Hematopoietic multipotent progenitor cell treated with erythropoietin and hydrocortisone succinate and interleukin-3 and kit ligand, for 6 days (in vitro differentiated cells): ENCODE measurements at regions not wholly inside any gene's neighbourhood (a gene's known extent, or its start where the extent isn't known, plus 50 kb on each side); places are given as distances from the start of the nearest gene placed in this dataset.
A peak's percentile ranks its signal among the peaks of the same experiment; 100 is the strongest.
"Not testable (repeated sequence)": the region's sequence is repeated elsewhere in the genome, so short reads cannot be mapped to it uniquely, and the experiment has no call there.

Experiments used
- DNase-seq: peaks from one replicate; pipeline ENCODE4 v3.0.0-alpha.2; 2015

DNA sequence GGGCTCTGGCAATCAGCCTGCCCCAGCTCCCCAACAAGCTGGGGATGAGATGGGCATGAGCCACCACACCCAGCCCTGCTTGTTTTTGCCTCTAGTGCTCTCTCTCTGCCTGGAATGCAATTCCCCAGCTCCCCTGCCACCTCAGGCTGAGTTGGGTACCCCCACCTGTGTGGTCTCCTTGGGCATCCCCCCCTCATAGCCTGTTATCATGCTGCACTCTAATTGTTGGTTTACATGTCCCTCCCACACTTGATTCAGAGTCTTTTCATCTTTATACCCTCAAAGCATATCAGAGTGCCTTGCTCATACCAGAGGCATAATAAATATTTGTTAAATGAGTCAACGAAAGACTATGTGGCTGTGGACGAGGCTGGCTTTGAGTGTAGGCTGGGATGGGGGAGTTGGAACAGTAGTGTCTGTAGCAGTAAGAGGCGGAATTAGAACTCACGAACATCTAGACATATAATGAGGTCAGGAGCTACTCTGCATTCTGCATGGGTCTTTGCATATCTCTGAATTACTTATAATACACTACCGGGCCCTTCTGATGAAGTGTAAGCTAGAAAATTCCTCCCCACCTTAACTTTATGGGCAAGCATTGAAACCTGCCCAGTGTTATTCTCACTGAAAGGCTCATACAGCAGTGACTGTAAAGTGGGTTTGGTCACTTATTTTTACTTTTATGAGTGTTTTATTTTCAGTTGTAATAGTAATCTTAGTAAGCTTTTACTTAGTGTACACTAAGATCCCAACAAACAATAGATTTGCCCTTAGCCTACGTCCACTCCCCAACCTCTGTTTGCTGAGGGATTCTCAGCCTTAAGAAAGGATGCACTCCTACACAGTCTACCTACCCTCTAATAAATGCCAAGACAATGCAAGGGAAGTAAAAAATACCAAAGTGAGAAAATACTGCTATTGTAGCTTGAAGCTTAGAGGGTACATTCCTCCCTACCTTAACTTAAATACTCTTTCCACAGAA lies 58.7 kb downstream of the EDN1 start:
- DNase-seq, result no peak

DNA sequence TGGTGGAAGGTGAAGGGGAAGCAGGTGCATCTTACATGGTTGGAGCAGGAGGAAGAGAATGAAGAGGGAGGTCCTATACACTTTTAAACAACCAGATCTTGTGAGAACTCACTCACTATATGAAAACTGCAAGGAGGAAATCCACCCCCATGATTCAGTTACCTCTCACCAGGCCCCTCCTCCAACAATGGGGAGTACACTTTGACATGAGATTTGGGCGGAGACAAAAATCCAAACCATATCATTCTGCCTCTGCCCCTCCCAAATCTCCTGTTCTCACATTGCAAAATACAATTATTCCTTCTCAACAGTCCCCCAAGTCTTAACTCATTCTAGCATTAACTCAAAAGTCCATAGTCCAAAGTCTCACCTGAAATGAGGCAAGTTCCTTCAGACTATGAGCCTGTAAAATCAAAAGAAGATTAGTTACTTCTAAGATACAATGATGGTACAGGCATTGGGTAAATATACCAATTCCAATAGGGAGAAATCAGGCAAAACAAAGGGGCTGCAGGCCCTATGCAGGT lies 60.5 kb downstream of the EDN1 start:
- DNase-seq, result no peak

DNA sequence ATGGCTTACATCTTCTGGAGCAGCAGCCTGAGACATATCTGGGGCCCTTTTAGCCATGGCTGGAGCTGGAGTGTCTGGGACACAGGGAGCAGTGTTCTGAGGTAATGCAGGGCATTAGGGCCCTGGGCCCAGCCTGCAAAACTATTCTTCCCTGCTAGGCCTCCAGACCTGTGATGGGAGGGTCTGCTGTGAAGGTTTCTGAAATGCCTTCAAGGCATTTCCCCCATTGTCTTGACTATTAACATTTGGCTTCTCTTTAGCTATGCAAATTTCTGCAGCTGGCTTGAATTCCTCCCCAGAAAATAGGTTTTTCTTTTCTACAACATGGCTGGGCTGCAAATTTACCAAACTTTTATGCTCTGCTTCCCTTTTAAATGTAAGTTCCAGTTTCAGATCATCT lies 61.5 kb downstream of the EDN1 start:
- DNase-seq, result no peak

DNA sequence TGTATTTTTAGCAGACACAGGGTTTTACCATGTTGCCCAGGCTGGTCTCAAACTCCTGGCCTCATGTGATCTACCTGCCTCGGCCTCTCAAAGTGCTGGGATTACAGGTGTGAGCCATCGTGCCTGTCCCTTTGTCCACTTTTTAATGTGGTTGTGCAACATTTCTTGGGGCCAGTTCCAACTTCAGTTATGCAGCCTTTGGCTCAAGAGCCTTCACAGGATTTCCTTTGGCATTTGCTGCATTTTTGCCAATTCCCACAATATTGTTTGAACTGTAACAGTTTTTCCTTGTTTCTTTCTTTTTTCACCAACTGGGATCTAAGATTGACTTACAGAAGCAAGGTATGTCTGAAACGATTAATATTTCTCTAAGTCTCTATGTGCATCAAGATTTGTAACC lies 63.6 kb downstream of the EDN1 start:
- no peak for DNase-seq

DNA sequence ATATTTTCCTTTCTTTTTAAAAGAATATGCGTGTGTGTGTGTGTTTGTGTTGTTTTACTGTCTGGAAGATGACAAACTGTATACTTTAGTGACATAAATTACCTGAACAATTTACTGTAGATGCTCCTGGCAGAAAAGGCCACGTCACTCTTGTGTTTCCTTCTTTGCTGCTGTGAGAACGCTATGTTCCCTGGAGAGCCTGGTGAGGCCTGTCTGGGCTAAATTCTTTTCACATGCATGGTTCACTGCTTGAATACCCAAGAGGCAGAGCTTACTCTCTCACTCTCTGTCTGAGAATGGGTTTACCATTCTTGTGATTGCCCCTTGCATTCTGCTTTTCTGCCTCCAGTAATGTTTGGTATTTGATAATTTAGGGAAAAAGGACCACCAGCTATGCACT lies 64.3 kb downstream of the EDN1 start:
- no peak for DNase-seq

DNA sequence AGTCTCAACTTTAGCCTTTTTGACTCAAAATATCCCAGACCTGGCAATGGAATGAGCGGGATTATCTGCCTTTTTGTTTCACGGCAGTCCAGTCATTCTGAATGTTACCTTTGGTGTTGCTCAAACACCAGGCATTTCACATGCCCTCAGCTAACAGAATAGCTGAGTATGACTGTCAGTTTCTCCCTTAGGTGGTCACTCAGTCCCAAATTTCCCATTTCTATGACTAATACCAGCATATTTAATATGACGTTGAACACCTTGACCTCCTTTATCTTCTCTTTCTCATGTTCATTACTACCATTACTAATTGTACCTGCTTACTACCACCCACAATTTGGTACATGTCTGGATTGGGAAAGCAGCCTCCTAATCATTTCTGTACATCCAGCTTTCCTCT lies 65.2 kb downstream of the EDN1 start:
- DNase-seq, result no peak

DNA sequence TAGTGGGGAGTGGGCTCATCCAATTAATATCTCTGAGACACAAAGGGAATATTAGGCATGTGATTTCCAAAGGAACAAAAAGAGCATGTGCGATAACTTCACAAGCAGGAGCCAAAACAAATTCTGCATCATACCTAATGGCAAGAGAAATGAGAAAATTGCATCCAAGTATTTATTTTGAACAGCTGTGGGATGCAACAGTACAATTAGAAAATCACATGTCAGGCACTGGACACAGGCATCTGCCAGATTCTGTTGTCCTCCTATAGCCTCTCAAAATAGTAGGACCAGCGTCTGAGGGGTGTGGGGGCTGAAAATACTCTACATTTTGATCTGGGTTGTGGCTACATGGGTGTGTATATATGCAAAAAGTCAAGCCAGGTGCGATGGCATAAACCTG lies 66.3 kb downstream of the EDN1 start:
- no peak for DNase-seq

DNA sequence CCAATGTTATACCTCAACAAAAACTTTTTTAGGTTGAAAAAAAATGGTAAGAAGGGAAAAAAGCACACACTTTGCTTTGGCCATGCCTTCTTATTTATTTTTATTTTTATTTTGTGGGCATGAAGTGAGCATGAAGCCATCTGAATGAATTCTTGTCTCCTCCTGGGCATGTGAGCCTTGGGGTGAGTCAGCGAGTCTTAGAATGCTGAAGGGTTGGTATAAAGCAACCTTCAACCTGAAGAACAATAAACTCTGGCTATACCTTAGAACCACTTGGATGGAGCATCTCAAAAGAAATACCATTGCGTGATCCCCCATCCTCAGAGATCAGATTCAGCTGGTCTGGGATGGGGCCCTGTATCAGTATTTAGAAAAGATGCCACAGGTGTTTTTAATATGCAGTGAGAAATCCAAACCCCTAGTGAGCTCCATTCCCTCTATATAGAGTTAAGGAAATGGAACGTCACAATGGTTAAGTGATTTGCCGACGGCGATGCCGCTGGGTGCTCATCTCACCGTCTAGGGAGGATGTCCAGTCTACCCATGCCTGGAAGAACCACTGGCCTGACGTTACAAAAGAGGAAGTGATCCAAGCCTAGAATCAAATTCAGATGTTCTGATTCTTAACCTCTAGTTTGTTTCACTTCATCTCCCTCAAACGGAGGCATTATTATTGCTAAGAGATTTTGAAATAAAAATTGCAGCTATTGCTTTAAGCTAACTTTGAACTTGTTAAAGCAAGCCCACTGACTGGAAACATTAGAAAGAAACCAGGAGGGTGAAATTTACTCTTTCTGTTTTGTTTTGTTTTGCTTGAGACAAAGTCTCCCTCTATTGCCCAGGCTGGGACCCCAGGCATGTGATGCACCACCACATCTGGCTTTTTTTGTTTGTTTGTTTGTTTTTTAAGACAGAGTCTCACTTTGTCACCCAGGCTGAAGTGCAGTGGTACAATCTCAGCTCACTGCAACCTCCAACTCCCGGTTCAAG lies 67.1 kb downstream of the EDN1 start:
- DNase-seq, result no peak

DNA sequence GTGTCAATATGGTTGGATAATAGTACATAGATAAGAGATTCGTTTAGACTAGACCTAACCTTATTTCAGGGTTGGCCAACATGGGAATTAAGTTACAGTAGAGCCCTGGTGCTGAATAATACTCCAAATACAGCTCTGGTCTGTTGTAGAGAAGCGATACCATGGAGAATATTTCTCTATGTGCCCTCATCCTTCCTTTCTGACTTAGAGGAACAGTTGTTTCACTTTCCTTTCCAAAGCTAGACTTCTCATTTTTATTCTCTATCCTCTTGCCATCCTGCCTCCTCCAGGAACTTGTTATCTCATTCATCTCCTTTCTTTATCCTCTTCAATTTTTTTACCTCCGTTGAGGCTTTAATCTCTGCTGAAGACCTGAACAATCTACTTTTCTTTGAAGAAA lies 68.9 kb downstream of the EDN1 start:
- DNase-seq, result no peak

DNA sequence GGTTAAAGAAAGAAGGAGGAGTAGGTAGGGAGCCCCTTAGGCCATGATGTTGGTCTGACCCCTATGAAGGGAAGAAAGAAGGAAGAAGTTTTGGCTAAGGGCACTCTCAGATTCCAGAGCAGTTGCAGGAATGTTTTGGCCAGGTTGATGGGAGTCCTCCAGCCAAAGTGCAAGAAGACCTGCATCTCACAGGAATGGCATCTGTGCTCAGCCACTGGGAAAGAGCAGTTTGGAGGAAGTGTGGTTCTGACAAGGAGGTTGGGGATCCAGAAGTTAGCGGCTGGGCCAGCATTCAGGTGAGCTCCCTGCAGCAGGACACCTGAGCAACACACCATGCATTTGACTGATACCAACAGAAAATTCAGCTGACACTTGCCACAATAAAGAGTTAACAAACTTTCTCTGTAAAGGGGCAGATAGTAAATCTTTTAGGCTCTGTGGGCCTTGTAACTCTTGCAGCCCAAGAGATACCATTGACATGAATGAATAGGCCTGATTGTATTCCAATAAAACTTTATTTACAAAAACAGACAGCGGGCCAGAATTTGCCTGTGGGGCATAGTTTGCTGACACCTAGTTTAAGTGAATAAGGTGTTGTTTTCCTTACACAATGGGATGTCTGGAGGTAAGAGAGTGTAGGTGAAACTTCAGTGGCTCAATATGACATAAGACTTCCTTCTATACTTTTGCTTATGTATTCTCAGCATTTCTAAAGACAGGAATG lies 71.0 kb downstream of the EDN1 start:
- DNase-seq, result no peak

DNA sequence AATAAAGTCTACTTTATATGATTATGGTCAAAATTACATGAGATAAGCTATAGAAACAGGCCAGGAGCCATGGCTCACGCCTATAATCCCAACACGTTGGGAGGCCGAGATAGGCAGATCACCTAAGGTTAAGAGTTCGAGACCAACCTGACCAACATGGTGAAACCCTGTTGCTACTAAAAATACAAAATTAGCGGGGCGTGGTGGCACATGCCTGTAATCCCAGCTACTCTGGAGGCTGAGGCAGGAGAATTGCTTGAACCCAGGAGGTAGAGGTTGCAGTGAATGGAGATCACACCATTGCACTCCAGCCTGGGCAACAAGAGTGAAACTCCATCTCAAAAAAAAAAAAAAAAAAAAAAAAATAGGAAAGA lies 73.1 kb downstream of the EDN1 start:
- DNase-seq, result not testable (repeated sequence)

DNA sequence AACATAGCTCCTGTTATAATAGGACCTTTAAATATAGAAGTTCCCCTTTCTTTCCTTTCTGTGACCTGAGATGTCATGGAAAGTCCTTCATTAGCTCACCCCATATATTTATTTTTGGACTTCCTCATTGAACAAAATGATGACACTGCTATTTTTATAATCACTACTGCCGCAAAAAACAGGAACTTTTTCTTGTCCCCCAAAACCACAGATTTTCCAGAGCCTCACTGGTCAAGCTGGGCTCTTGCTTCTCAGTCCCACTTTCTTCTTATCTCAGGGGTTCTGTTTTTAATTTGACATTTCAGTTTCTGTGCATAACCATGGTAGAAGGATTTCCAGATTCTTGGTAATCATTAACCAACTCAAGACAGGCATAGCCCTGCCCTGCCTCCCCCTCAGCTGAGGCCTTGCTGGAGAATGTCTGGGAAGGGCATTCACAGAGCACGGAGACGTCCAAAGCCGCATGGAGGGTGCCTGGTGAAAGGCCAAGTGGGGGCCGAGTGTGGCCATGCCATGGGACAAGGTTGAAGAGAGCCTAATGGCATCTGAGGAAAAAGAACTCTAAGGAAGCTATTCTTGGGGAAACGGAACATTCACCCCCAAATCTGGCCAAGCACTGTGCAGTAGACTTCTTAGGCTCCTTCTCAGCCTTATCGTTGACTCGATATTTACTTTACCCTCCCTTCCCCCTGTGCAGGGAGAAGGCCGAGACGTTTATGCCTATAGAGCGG lies 73.7 kb downstream of the EDN1 start:
- peak; percentile 50 for DNase-seq

DNA sequence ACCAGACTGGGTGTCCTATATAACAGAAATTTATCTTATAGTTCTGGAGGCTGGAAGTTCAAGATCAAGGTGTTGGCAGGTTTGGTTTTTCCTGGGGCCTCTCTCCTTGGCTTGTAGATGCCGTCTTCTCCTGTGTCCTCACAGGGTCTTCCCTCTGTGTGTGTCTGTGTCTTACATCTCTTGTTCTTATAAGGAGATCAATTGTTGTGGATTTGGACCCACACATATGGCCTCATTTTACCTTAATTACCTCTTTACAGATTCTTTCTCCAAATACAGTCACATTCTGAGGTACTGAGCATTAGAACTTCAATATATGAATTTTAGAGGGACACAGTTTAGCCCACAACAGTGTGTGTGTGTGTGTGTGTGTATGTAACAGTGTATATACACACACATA lies 74.5 kb downstream of the EDN1 start:
- DNase-seq, result no peak

DNA sequence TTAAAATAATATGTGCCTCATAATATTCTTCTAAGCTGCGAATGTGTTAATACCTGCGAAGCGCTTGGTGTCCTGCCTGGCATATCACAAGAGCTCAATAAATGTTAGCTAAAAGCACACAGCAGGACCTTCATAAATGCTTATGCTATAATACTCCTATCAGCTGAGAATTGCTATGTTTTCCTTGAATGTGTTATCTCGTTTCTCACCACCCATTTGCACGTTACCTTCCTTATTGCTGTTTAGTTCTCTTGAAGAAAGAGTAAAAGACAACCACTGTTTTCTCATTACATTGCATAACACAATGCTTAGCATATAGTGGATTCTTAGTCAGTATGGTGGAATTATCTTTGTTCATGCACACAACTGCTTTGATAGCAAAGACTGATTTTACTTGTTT lies 76.6 kb downstream of the EDN1 start:
- no peak for DNase-seq

DNA sequence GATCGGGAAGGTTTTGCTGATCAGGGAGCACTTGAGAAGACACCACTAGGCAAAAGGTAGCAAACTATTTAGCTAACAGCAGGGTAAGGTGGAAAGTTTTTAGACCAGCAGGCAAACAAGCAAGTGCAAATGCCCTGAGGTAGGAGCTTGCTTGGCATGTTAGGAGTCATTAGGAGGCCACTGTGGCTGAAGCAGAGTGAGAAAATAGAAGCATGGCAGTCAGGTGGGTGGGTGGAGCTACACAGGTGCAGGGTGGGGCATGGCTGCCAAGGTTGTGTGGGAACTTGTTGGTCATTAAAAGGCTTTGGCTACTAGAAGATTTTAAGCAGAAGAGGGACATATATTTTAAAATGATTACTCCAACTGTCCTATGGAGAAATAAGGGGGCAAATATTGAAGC lies 77.3 kb downstream of the EDN1 start:
- no peak for DNase-seq

DNA sequence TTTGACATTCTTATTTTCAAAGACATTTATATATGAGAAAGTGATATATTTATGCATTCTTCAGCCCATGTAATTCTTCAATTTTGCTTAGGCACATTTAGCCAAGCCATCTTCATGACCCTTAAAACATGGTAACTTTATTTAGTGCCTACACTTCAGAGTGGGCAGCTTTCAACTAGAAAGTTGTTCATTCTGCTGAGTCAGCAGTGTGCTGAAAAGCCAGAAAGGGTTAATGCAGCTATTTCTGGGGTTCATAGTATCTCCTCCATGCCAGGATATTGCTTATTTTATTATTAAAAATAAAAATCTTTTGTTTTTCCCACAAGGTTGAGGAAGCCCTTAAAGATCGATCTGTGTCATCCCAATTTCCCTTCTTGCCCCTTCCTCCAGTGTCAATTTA lies 79.2 kb downstream of the EDN1 start:
- DNase-seq, result no peak

DNA sequence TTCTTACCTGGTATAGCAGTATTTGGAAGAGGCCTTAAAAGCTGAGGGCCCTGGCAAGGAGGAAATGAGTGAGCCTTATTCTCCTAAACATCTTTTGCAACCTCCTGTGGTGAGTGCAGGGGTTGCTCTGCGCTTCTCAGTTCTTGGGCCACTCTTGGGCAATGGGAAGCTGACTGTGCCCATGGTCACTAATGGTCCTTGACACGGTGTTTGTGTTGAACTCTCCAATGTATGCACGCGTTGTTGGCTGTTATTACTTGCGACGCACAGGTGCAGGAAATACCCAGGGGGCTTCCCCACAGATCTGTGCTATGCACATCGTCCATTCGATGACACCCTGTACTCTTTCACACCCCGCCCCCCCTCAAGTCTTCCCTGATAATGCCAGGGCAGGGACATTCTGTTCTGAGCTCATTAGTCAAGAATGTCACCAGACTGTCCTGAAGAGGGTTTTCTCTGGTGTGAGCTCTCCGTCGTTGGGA lies 79.7 kb downstream of the EDN1 start:
- DNase-seq, result peak; percentile 9

DNA sequence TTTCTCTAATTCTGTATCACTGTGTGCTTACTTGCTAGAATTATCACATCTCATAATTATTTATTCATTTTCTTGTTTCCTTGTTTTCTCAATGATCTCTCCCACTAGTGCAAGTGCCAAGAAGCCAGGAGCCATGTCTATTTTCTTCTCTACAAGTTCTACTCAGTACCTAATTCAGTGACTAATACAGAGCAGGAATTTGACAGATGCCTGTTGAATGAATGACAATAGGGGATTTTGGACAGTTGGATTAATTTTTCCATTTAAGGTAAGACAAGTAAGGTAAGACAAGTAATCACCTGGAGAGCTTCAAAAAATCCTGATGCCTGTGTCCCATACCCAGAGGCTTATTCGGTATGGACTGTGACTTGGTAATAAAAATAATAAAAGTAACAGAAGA lies 81.0 kb downstream of the EDN1 start:
- no peak for DNase-seq

DNA sequence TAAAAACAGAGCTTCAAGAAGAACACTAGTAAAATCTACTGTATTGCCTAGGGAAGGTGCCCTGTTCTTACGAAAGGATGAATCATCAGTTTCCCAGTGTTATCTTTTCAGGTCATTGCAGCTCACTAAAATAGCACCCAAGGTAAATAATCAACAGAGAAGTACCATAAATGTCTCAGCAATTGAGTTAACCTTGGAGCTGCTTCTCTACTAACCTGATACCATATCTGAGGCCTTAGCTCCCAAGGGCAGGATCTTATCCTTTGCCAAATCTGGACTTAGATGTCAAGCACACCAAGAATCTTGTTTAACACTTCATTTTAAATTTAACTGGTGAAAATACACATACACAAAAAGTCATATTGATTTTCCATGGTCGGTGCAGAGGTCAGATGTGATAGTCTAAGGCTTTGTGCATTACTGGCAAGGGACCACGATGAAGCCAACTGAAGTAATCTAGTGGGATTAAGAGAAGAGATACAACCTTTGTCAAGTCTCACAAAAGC lies 81.5 kb downstream of the EDN1 start:
- no peak for DNase-seq

DNA sequence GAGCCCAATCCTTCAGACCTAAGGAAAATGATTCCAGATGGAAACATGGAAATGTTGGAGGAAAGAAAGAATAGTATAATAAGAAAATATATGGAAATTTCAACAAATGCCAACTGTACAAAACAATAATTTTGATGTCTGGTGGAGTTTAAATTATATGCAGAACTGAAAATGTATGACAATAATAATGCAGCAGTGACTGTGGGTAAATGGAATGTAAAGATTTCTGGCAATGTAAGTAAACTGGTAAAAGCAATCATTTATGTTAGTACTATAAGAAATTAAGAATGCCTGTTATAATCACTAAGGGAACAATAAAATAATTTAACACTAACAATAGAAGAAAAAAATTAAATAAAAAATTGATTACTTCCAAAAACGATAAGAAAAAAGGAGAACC lies 89.0 kb downstream of the EDN1 start:
- DNase-seq, result no peak

DNA sequence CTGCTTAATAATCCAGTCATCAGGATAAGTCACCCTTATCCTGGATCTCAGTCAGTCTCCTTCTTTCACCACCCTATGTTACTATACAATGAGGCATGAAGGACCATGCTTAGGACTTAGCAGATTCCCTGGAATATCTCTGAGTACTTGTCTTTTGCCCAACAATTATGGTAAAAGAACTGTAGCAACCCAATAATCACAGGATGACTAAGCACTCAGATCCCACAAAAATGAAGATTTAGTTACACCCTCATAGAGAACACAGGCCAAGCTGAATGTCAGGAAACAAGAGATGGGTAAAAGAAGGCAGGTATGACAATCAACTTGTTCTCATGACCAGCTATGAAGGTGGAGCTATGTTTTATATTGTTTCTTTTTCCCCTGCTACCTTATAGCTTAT lies 91.4 kb downstream of the EDN1 start:
- no peak for DNase-seq

DNA sequence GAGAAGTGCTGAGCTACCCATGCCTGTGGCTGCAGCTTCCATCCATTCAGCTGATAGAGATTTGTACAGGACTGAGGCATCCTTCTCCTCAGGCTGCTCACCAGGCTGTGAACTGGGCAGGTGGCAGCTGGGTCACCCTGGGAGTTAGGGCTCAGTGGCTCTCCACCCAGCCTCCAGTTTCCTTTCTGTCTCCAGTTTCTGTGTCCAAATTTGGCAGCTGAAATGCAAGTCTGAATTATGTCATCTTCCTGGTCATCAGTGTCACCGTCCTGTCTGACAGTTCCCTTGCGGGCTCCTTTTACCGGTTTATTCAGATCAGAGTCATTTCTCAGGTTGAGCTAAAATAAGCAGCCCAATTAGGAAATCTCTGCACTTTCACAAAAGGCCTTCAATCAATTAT lies 93.3 kb downstream of the EDN1 start:
- DNase-seq, result no peak
